Stimulated activated CD8-positive, alpha-beta memory T cell treated with anti-CD3 and anti-CD28 coated beads, Interleukin-15, amount 100 ng/mL, for 48 hours (primary cell): ENCODE measurements at regions not wholly inside any gene's neighbourhood (a gene's known extent, or its start where the extent isn't known, plus 50 kb on each side); places are given as distances from the start of the nearest gene placed in this dataset.
"Not testable (repeated sequence)": the region's sequence is repeated elsewhere in the genome, so short reads cannot be mapped to it uniquely, and the experiment has no call there.

ENCODE experiments used
- DNase-seq, 2 donors: peaks; one replicate each; pipeline ENCODE4 v3.0.0-alpha.2; 2020; ENCODE audit warnings: low read depth in 2 of 2

DNA sequence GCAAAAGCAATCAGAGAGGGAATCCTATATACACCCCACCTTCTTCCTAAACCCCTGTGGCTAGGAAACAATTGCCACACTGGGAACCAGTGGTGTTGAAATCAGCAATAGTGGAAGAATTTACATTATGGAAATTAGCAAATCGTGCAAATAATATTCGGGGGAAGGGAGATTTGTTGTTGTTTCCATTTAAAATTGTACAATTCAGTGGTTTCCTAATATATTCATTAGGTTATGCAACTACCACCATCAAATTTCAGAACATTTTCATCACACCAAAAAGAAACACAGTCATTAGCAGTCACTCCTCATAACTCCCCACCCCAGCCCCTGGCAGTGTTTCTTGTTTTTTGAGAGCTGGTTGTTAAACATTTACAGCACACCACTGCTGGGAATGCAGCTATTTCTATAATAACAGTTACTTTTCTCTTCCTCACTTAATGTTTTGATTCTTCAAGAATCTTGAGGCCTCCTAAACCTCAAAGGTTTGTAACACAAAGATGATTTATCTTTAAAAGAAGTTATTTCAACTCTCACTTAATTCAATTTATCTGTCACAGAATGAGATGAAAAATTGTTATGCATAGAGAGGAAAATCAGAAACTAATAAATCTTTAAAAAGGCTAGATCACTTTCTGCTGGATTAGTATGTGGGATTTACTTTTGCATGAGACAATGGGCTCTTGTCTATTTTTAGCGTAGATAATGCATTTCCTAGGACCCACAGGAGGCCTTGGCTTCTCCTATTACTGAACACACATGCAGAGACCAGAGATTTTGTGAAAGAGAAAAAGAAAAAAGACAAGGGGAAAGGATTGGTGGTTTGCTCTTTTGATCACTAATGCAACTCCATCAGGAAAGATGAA lies 91.8 kb upstream of the DAPK1 start:
- no peak for DNase-seq

DNA sequence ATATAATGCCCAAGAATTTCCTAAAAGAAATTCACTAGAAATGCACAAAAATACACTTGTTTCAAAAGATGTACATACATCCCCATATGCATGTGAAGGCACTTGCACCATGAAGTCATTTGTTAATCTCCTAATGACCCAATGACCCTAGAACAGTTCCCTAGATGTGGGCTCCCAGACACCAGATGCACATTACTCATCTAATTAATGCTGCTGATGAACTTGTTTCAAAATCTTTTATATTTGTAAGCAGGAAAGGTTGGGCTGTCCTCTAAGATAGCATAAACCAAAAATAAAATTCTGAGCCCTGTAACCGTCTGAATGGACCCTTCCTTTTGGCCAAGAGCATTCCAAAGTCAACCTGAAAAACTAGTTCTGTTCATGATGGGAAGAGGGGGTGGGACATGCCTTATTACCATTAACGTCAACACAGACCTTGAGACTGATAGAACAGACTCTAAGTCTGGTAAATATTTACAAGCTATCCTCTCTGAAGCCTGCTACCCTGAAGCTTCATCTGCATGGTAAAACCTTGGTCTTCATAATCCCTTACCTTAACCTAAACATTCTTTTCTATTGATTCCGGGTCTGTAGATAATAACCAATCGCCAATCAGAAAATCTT lies 91.0 kb upstream of the DAPK1 start:
- DNase-seq: no peak

DNA sequence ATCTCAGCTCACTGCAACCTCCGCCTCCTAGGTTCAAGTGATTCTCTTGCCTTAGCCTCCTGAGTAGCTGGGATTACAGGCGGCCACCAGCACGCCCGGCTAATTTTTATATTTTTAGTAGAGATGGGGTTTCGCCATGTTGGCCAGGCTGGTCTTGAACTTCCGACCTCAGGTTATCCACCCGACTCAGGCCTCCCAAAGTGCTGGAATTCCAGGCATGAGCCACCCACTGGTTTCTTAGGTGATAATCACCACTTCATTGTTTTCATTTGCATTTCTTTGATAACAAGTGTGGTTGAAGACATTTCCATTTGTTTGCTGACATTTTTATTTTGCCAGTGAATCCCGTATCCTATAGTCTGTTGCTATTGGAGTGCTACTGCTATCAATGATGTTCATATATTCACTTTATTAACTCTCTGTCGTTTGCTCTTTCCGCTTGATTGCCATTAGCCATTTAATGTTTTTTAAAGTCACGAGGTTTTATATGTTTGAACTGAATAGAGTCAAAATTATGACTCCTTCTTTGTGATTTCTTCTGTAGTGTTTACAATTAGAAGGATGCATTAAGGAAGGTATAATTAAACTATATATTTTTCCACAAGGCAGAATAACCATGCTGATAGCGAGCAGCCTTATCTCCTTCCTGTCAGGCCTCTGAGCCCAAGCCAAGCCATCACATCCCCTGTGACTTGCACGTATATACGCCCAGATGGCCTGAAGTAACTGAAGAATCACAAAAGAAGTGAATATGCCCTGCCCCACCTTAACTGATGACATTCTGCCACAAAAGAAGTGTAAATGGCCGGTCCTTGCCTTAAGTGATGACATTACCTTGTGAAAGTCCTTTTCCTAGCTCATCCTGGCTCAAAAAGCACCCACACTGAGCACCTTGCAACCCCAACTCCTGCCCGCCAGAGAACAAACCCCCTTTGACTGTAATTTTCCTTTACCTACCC lies 87.3 kb upstream of the DAPK1 start:
- DNase-seq: not testable (repeated sequence)

DNA sequence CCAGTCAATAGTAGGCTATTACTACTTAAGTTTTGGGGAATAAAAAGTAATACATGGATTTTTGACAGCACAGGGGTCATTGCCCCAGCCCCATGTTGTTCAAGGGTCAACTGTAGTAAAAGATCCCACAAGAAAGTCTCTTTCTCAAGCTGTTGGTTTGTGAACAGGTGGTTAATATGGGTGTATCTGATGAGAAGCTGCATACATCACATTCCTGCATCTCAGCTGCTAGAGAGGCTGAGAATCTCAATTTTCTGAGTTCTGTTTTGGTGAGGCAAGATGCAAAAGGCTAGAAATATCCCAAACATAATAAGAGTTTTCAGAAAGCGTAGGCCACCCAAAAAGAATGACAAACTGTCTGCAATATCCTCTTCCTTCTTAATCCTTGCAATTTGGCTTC lies 76.8 kb upstream of the DAPK1 start:
- no peak for DNase-seq

DNA sequence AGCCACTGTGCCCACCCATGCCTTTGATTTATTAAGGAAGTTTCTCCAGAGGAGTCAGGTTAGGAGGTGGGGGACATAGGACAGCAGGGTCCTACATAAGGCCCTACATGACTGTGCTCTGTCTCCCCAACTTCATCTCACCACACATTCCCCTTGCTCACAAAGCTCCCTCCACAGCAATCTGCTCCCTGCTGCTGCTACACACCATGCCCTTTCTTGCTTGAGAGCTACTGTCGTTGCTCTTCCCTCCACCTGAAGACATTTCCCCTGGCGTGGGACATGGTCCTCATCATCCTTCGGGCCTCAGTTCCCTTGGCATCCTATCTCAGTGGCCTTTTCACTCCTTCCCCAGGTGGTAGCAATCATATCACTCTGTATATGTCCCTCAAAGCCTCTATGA lies 75.9 kb upstream of the DAPK1 start:
- DNase-seq: no peak

DNA sequence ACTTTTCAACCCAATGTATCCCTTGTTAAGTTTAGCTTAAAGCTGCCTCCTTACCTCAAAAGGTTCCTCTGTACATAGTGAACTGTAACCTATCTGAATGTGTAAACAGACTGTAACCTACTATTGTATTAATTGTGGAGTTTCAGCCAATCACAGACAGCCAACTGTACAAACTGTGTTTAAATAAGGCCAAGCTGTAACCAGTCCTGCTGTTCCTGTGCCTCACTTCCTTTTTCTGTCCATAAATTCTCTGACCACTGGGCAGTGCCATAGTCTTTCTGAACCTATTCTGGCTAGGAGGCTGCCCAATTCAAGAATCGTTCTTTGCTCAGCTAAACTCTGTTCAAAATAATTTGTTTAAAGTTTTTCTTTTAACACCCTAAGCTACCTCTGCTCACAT lies 74.7 kb upstream of the DAPK1 start:
- DNase-seq: no peak

DNA sequence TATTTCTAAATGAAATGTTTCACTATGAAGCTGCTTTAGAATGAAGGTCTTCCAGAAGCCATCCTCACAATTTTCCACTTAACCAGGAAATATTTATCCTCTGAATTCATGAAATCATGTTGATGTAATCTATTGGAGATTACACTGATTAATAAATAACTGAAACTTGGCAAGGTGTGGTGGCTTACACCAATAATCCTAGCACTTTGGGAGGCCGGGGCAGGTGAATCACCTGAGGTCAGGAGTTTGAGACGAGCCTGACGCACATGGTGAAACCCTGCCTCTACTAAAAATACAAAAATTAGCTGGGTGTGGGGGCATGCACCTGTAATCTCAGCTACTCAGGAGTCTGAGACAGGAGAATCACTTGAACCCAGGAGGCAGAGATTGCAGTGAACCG lies 73.8 kb upstream of the DAPK1 start:
- not testable (repeated sequence) for DNase-seq

DNA sequence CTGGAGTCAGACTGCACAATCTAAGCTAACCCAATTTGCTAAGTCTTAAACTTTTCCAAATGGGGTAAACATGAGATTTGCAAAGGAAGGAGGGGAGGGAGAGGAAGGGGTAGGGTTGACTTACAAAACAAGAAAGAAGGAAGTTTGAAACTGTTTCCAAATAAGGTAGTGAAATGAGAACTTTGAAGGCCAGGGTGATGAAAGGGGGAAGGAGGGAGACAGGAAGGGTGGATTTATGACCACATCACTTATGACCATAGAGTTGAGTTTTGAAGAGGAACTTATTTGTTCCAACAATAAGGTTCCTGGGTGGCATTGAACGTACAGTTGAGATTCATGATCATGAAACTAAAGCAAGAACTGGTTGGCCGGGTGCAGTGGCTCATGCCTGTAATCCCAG lies 72.5 kb upstream of the DAPK1 start:
- no peak for DNase-seq

DNA sequence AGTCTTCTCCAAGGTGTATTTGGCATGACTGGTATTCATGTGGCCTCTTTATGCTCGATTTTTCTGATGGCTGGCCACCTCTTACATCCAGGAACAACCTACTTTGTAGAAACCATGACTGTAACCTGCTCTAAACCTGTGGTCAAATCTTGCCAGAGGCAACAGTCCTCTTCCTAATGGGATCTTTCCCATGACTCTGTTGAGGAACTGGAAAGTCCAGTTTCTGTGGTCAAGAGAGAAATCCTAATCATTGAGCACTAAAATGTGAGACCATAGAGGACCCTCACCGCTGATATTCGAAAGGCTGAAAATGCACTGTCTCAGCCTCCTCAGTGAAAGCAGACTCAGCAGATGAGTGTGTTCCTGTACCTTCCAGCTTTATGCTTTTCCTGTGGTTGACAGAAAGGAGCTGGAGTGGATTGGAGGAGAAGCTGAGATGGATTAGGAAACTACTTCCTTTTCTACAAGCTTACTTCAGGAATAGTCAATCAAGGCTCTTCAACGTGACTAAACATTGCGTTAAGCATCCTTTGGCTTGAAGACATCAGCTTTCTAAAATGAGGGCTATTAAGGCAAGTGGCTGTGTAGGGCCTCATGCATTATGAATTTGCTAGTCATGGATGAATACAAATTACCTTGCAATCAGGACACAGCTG lies 69.7 kb upstream of the DAPK1 start:
- no peak for DNase-seq

DNA sequence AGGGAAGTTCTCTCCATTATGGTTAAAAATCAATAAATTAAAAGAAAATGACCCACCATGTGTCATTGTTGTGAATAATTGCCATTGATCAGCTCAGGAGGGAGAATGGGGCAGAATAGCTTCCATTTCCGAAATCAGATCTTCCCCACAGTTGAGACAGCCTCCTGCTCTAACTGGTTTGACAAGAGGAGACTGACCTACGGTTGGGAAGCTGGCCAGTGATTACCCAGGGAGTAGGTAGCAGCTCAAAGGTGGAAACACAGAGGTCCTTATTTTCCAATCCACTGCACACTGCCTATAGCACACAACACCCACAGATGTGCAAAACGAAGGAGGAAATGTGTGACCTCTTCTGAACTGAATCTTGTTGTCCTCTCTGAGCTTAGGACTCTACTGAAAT lies 69.0 kb upstream of the DAPK1 start:
- DNase-seq: no peak

DNA sequence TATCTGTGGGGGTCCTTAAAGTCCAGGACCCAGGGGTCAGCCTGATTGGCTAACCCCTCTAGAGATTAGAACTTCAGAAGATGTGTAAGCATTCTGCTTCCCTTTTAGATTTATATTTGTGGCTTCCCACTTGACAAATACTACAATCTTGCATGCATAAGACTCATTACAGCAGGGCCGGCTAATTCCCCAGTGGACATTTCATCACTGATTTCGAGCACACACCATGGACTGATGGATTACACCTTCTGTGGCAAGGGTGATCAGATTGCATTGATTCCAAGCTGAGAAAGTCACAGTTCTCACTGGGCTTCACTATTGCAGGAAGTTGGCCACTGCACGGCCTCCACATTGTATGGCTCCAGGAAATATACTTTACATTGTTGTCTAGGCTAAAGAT lies 65.8 kb upstream of the DAPK1 start:
- DNase-seq: no peak

DNA sequence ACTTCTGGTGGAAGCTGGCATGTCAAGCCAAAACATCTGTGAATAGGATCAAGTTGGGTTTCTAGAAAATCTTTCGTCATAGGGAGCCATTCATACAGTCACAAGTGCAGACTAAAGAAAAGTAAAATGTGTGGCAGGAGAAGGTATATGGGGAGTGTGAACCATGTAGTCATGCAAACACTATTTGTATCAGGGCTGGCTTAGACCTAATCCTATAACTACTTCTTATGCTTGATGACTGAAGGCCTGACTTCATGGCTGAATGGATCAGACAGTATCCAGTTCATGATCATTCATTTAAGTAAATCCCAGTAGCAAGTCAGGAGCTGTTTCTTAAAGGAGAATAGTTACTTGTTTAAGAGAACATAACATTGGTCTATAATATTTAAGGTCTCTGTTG lies 63.8 kb upstream of the DAPK1 start:
- no peak for DNase-seq

DNA sequence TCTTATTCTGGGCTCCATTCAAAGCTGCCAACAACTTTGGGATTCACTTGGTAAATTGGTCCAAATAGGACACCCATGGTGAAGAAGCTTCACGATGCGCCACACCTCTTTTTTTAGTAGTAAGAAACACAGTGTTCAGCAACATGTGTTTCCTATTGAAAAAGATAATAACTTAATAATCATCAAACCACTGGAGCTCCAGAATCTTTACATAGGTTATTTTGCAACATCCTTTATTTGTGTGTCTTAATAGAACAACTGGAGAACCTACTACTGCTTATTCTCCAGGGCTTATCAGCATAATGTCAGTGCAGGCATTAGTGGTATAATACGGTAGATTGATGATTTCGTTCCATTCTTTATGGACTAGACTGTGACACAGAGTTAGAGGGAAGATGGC lies 63.3 kb upstream of the DAPK1 start:
- no peak for DNase-seq

DNA sequence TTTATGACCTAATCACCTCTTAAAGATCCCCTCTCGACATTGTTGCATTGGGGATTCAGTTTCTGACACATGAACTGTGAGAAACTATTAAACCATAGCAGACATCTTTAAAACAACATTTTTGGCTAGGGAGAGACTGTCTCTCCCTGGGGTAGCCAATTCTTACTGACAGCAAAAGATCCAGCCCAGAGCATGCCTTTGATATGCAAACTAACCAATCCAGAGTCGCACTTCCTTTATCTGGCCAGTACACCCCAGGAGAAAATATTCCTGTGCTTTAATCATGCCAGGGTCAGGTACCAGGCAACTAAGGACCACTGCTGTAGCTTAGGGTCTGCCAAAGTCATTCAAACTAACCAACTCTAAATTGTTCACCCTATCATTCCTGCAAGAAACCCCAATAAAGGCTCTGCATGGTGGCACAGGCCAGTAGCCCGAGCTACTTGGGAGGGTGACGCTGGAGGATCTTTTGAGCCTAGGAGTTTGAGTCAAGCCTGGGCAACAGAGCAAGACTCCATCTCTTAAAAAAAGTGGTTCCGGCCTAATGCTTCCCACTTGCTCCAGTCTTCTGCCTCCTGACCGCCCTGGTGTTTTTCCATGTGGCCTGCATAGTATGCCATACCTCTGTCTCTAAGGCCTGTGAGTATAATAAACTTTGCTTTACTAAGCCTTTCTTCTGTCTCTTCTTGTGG lies 62.3 kb upstream of the DAPK1 start:
- no peak for DNase-seq

DNA sequence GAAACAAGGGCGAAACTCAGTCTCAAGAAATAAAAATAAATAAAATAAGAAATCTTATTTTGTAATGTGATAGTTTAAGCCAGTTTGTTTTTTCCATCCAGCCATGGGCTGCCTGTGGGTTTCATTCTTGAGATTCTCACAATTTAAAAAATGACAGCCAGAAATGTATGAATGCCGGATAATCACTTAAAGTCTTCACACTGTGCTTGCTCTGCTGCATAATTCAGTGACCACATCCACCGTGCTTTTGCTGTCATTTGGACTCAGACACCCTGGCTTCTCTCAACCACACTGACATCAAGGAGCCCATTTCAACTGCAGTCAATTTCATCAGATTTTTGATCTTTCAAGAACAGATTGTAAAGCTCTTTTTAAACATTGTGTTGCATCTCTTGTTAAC lies 61.0 kb upstream of the DAPK1 start:
- no peak for DNase-seq

DNA sequence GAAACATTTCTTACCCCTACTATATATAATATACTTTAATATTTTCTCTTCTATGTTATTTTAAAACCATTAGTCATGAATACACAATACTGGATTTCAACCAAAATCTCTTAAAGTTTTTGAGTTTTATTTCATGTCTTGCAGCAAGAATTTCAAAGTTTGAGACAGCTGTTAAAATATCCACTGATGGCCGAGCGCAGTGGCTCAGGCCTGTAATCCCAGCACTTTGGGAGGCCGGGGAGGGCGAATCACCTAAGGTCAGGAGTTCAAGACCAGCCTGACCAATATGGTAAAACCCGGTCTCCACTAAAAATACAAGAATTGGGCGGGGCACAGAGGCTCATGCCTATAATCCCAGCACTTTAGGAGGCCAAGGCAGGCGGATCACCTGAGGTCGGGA lies 59.7 kb upstream of the DAPK1 start:
- DNase-seq: no peak

DNA sequence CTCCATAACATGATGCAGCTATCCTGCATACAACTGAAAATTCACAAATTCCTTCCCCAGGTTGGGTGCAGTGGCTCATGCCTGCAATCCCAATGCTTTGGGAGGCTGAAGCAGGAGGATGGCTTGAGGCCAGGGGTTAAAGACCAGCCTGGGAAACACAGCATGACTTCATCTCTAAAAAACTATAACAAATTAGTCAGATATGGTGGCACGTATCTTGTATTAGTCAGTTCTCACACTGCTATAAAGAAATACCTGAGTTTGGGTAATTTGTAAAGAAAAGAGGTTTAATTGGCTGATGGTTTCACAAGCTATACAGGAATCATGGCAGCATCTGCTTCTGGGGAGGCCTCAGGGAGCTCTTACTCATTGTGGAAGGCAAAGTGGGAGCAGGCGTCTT lies 56.4 kb upstream of the DAPK1 start:
- DNase-seq: no peak

DNA sequence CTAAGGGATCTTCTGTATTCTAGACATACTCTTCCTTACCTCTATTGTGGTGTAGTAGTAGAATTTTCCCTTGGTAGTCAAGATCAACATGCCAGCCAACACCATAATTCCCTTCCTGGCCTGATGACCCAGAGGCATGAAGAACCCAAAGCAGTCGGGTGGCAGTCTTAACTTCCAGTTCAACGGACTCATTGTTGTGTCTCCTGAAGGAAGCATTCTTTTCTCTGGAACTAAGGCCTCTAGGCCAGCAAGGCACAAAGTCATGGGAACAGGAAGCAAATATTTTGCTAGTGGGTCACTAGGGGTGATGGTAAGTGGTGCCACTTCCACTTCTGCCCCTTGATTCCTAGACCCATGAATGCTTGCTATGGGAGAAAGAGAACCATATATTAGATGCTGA lies 55.2 kb upstream of the DAPK1 start:
- no peak for DNase-seq

DNA sequence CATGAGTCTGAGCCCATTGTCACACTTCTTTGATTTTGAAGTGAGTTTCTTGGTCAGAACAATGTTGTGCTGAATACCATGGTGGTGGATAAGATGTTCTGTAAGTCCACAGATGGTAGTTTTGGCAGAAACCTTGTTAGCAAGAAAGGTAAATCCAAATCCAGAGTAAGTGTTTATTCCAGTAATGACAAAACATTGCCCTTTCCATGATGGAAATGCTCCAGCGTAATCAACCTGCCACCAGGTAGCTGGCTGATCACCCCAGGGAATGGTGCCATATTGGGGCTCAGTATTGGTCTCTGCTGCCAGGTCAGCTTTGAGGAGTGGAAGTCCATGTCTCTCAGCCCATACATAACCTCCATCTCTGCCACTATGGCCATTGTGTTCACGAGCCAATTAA lies 54.7 kb upstream of the DAPK1 start:
- no peak for DNase-seq

DNA sequence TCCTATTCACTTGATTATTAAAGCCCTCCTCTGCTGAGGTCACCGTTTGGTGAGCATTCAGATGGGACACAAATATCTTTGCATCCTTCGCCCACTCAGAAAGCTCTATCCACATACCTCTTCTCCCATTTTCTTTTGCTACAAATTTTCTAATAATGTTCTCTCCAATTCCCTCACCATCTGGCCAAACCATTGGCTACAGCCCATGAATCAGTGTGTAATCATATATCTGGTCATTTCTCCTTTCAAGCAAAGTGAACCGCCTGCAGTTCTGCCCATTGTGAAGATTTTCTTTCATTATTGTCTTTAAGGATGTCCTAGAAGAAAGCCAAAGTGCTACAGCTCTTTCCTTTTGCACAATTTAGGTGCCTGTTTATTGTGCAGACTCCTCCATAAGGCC lies 54.2 kb upstream of the DAPK1 start:
- DNase-seq: no peak

DNA sequence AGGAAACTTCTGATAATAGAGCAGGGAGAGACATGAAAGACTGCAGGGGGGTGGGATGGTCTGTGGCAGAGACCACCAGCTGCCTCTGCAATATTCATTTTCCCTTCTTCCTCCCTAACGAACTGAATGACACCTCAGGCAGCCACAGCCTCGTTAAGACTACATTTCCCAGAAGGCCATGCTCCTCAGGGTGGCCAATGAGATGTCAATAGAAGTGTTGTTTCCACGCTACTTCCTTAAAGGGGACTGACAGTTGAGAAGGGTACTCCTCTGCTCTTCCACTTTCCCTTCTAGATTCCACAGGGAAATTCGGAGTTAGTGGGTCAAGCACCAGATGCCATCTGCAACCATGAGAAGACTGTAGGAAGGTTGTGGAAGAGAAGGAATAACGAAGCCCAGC lies 52.0 kb upstream of the DAPK1 start:
- DNase-seq: no peak
